Stimulated activated effector memory CD8-positive, alpha-beta T cell treated with anti-CD3 and anti-CD28 coated beads, Interleukin-12 subunit alpha, Interleukin-12 subunit beta, amount 100 ng/mL, for 72 hours (primary cell): ENCODE measurements at regions not wholly inside any gene's neighbourhood (a gene's known extent, or its start where the extent isn't known, plus 50 kb on each side); places are given as distances from the start of the nearest gene placed in this dataset.

Source experiments
- ATAC-seq: fragments of 150-1000 bp; cut with Tn5 transposase; 2 replicates; pipeline ENCODE4 v1.10.0; 2021
- DNase-seq, 2 donors: peaks; one replicate each; pipeline ENCODE4 v3.0.0; 2021 to 2022; ENCODE audit warnings: low spot score in 2 of 2
- H3K27ac Mint-ChIP-seq: one replicate; pipeline ENCODE4 v1.8.0; 2022; ENCODE audit warnings: mild to moderate bottlenecking, mixed read lengths
- H3K36me3 Mint-ChIP-seq: one replicate; pipeline ENCODE4 v1.8.0; 2022; ENCODE audit warnings: mild to moderate bottlenecking, mixed read lengths
- H3K4me1 Mint-ChIP-seq: one replicate; pipeline ENCODE4 v1.8.0; 2022; ENCODE audit warnings: mixed read lengths
- H3K4me3 Mint-ChIP-seq: one replicate; pipeline ENCODE4 v1.8.0; 2022; ENCODE audit warnings: mild to moderate bottlenecking, mixed read lengths
- H3K9me3 Mint-ChIP-seq: one replicate; pipeline ENCODE4 v1.8.0; 2022; ENCODE audit warnings: mixed read lengths

DNA sequence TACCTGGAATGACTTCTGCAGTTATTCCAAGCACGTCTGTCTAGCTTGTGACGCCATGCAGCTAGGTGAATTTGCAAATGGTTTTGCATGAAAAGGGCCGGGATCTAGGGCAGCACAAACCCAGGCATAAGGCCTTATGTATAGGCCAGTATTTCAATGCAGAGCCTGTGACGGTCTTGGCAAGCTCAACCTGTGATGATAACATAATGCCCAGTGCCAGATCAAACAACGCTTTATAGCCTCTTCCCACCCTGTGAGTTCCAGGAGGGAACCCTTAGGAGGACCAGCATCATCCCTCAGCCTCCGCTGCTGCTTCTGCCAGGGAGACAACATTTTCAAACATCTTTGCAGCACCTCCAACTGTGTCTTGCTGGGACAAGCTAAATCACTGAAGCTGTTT is 390.7 kb downstream of the INHBA start:
- H3K36me3 Mint-ChIP-seq, result no peaks in the 10 kb centered on the region

DNA sequence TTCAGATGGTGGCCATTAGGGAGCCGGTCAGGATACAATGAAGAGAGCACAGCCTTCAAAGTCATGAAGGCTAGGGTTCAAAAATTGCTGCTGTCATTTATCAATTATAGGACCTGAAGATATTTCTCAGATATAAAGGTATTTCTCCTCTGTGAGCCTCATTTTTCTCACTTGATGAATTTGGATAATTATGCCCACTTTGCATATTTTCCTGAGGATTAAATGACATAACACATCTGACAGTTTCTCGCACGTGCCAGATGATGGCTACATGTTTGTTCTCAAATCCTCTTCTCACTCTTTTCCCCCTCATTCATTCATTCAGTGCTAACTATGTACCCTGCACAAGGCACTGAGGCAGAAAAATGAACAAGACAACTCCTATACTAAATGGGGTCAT is 391.6 kb downstream of the INHBA start:
- Mint-ChIP-seq H3K4me1 (no peaks in the 10 kb centered on the region), H3K4me3 (no peak overlapping the region), H3K9me3 (peaks cover 8% of the 10 kb centered on the region), H3K36me3 (no peaks in the 10 kb centered on the region), H3K27ac (no peak overlapping the region)
- DNase-seq, result no peak
- ATAC-seq, result no peak

More for the DNA sequence above, 390.7 kb downstream of the INHBA start:
- Mint-ChIP-seq H3K27ac (no peak overlapping the region), H3K4me1 (no peaks in the 10 kb centered on the region), H3K9me3 (peaks cover 8% of the 10 kb centered on the region), H3K4me3 (no peak overlapping the region)
- no peak for DNase-seq
- ATAC-seq, result no peak

DNA sequence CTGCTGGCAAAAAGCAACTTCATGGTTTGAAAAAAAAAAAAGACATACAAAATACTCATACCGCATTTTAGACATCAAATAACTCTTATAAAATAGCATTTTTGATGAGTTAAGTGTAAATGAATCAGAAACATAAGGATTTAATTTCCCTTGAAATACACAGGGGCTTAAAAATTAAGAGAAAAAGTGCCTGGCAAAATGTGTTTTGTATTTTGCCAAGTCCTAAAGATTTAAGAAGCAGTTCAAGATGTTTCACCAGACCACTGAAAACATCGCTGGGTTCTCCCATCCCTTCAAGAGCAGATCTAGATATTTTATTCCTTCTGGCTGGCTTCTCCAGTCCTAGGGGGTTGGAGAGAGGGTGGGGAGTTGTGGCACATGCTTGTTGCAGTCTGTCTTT is 396.4 kb downstream of the INHBA start:
- no peaks in the 10 kb centered on the region for H3K4me1 Mint-ChIP-seq
- no peaks in the 10 kb centered on the region for H3K36me3 Mint-ChIP-seq
- DNase-seq (no peak), ATAC-seq (no peak)
- no peak overlapping the region for H3K27ac Mint-ChIP-seq
- peaks cover 10% of the 10 kb centered on the region for H3K9me3 Mint-ChIP-seq
- no peak overlapping the region for H3K4me3 Mint-ChIP-seq

DNA sequence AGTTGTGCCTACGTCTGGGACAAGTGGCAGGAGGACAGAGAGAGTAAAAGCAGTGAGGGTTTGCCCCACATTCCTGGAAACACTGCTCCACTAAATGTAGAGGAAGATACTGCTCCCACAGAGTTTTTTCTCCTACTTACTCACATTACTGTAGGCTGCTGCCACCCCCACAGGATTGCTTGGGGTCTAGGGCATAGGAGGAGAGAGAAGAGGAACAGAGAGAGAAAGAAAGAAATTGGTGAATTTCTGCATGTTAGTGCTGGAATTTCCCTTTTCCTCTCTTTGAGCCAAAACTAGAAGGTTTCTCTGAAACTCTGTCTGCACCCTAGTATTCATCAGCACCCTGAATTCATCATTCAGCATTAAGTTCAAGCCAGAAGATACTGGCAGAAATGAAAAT is 397.9 kb downstream of the INHBA start:
- H3K36me3 Mint-ChIP-seq, result no peaks in the 10 kb centered on the region
- DNase-seq, result no peak
- no peak for ATAC-seq
- no peak overlapping the region for H3K27ac Mint-ChIP-seq
- no peak overlapping the region for H3K4me3 Mint-ChIP-seq
- no peaks in the 10 kb centered on the region for H3K4me1 Mint-ChIP-seq
- peaks cover 14% of the 10 kb centered on the region for H3K9me3 Mint-ChIP-seq

DNA sequence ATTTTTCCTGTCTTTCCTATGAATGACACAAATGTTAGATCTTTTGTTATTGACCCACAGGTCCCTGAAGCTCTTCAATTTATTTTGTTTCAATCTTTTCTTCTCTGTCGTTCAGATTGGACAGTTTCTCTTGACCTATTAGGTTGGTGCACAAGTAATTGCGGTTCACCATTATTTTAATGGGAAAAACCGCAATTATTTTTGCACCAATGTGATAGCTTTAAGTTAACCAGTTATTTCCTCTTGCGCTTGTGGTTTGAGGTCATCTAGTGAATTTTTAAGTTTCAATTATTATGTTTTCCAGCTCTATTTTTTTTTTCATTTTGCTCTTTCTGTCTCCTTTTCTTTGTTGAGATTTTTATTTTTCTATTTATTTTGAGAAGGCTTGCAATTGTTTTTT is 399.2 kb downstream of the INHBA start:
- Mint-ChIP-seq H3K4me1 (no peaks in the 10 kb centered on the region), H3K4me3 (no peak overlapping the region), H3K36me3 (no peaks in the 10 kb centered on the region), H3K27ac (no peak overlapping the region), H3K9me3 (peaks cover 14% of the 10 kb centered on the region)
- no peak for DNase-seq
- no peak for ATAC-seq

DNA sequence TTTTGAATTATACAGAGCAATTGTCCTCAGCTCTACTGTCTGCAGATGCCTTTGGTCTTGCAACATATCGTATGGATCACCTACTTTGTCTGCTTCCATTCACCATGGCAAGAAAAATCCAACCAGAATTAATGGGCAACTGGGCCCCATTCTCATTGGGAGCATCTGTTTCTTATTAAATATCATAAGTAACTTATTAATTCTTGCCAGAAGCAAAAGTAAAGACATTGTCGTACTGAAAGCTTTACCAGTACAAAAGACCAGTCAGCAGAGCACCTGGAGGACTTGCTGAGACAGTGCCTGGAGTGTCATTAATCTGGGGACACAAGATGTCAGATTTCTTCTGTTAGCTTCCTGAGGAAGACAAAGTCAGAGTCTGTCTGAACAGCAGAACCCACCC is 404.5 kb downstream of the INHBA start:
- DNase-seq (no peak), ATAC-seq (no peak)
- no peaks in the 10 kb centered on the region for H3K36me3 Mint-ChIP-seq
- H3K27ac Mint-ChIP-seq, result no peak overlapping the region
- H3K9me3 Mint-ChIP-seq, result peaks cover 9% of the 10 kb centered on the region
- H3K4me3 Mint-ChIP-seq, result no peak overlapping the region
- H3K4me1 Mint-ChIP-seq, result no peaks in the 10 kb centered on the region

DNA sequence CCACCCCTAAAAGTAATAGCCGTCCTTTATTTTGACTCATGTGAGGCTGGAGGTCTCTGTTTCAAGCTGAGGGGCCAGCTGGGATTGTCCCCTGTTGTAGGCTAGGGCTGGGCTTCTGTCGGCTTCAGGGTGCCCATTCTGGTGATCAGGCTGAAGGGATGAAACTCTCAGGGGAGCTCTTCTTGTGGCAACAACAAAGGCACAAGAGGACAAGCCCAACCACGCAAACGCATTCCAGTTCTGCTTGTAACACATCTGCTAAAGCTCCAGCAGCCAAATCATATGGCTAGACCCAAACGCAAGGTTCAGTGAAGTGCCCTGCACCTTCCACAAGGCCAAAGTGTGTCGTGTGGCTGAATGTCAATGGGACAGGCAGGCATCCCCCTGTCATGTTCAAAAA is 405.7 kb downstream of the INHBA start:
- peaks cover 12% of the 10 kb centered on the region for H3K9me3 Mint-ChIP-seq
- H3K36me3 Mint-ChIP-seq, result no peaks in the 10 kb centered on the region
- no peak for DNase-seq
- no peak overlapping the region for H3K4me3 Mint-ChIP-seq
- H3K4me1 Mint-ChIP-seq, result no peaks in the 10 kb centered on the region
- no peak overlapping the region for H3K27ac Mint-ChIP-seq
- ATAC-seq, result no peak

DNA sequence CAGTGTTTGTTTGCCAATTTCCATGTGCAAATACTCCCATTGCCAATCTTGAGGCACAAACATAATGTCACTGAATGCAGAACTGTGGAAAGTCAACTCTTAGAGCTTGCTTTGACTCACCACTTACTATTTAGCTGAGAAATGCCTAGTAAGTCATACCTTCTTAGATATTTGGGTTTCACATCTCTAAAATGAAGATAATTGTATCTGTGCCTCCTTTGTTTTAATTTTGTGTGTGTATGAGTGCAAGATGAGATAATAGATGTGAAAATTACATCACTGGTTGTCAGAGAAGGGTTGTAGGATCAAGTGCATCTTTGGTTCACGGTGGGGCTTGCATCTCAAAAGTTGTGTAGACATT is 407.5 kb downstream of the INHBA start:
- no peaks in the 10 kb centered on the region for H3K4me1 Mint-ChIP-seq
- no peak overlapping the region for H3K4me3 Mint-ChIP-seq
- peaks cover 7% of the 10 kb centered on the region for H3K9me3 Mint-ChIP-seq
- H3K27ac Mint-ChIP-seq, result no peak overlapping the region
- no peaks in the 10 kb centered on the region for H3K36me3 Mint-ChIP-seq
- no peak for DNase-seq
- ATAC-seq, result no peak

DNA sequence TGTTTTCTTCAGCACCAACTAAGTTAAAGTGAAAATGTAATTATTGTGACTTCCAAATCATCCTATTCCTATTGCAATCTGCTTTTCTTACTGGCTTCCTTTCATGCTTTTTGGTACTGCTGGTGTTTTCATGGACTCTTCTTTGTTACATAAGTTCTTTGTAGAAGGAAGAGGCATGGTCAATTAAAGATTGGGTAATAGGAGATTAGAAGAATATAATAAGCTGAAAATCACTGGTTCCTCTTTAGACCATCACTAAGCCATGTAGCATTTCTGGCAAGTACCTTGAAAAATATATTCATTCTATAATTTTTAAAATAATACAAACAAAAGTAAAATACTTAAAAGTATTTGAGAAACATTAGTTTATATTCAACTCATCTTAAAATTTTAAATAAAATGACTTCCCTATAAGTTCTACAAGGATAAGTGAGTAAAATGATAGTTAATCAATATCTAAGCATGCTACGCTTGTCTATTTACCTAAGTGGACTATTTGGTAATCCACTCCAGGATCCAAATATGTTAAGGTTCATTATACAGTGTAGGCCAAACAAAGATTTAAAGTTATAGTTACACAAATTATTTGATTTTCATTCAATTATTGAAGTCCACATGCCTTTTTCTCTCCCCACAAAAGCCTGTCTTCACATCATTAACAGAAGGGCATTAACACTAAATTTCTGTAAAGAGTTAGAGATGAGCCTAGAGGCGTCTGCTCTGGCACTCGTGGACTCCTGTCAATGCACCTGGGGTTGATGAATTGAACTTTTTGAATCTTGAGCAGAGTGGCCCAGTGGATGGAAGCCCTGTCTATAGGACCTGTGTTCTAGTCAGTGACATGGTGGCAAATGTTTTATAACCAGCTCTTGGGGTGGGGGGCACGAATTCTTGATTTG is 408.1 kb downstream of the INHBA start:
- Mint-ChIP-seq H3K27ac (no peak overlapping the region), H3K4me3 (no peak overlapping the region), H3K4me1 (no peaks in the 10 kb centered on the region), H3K36me3 (no peaks in the 10 kb centered on the region), H3K9me3 (peaks cover 7% of the 10 kb centered on the region)
- no peak for DNase-seq
- no peak for ATAC-seq

DNA sequence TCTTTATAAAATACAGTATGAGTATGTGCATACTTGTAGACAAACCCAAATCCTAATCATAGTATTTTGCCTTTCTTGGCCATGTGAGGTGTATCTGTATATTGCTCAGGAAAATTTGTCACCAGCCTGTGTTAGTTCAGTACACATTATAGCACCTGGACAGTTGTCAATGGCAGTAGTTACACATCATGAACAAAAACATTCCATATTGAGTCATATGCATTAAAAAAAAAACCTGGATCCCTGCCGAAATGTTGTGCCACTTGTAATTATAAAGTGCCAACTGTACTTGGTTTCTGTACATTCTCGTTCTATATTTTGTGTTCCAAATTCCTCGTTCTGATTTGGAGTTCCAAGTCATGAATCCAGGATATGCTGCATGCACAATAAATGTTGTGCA is 410.4 kb downstream of the INHBA start:
- ATAC-seq (no peak), DNase-seq (no peak)
- H3K4me3 Mint-ChIP-seq, result no peak overlapping the region
- H3K27ac Mint-ChIP-seq, result no peak overlapping the region
- H3K4me1 Mint-ChIP-seq, result no peaks in the 10 kb centered on the region
- peaks cover 9% of the 10 kb centered on the region for H3K9me3 Mint-ChIP-seq
- H3K36me3 Mint-ChIP-seq, result no peaks in the 10 kb centered on the region

DNA sequence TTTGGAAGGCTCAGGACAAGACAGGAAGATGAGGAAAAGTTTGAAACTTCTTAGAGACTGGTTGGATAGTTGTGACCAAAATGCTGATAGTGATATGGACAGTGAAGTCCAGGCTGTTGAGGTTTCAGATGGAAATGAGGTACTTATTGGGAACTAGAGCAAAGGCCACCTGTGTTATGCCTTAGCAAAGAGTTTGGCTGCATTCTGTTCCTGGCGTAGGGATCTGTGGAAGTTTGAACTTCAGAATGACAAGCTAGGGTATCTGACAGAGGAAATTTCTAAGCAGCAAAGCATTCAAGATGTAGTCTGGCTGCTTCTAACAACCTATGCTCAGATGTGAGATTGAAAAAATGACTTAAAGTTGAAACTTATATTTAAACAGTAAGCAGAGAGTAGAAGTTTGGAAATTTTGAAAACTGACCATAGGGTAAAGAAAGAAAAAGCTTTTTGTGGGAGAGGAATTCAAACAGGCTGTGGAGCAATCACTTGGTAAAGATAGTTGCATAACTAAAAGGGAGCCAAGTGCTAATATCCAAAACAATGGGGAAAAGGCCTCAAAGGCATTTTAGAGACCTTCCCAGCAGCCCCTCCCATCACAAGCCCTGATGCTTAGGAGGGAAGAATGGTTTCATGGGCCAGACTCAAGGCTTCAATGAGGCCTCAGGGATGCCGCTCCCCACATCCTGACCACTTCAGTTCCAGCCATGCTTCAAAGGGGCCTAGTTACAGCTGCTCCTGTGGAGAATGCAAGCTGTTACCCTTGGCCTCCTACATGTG is 415.1 kb downstream of the INHBA start:
- Mint-ChIP-seq H3K9me3 (peaks cover 6% of the 10 kb centered on the region), H3K4me1 (no peaks in the 10 kb centered on the region), H3K27ac (no peak overlapping the region), H3K4me3 (no peak overlapping the region), H3K36me3 (no peaks in the 10 kb centered on the region)
- no peak for ATAC-seq
- no peak for DNase-seq

DNA sequence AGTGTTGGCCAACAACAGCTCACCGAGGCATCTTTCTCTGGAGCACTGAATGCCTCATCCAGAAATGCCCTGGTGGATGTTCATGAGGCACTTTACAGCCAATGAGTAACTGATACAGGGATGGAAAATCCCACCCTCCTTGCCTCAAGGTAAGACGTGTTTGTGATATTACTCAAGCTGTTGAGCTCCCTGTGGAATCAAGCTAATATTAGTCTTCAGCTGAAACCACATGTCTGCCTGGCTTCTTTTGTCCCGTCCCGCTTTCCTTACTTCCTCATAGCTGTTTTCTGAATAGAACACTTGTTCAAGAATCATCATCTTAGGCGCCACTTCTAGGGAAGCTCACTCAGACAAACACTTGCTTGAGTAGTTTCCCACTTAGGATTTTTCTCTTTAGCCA is 422.4 kb downstream of the INHBA start:
- Mint-ChIP-seq H3K27ac (no peak overlapping the region), H3K9me3 (peaks cover 31% of the 10 kb centered on the region), H3K4me1 (no peaks in the 10 kb centered on the region), H3K36me3 (no peaks in the 10 kb centered on the region), H3K4me3 (no peak overlapping the region)
- DNase-seq, result no peak
- ATAC-seq, result no peak

DNA sequence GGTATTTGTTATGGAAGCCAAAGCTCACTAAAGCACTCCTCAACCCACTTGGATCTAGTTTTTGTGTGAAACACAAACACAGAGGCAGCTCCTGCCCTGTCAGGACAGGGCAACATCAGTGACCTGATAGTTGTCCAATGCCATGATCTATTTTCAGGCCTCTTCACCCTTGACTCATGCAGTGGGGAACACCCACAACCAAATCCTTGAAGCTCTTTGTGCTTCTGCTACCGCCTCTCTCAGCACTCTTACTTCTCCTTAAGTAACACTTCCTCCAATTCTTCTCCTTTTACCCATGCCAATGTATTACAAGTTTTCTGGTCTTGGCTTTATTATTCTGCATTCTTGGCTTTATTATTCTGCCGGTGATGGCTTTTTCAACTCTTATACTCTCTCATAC is 425.3 kb downstream of the INHBA start:
- Mint-ChIP-seq H3K4me1 (no peaks in the 10 kb centered on the region), H3K27ac (no peak overlapping the region), H3K4me3 (no peak overlapping the region), H3K9me3 (peaks cover 31% of the 10 kb centered on the region), H3K36me3 (no peaks in the 10 kb centered on the region)
- no peak for ATAC-seq
- no peak for DNase-seq

DNA sequence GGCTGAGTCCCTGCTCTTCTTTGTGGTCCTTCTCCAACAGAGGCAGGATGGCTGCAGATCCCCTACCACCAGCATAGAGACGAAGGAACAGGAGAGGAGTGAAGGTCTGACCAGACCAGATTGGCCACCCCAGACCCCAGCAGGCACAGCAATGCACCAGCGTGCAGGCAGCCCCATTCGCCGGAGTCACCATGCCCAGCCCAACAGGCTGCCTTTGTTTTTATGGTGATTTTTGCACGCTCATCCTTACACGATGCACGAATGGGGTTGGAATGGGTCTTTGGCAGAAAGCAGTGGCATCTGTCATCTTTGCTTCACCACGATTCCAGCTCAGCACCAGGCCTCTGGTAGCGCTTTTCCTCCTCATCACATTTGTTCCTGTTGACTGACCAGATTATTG is 427.6 kb downstream of the INHBA start:
- DNase-seq (no peak), ATAC-seq (no peak)
- H3K9me3 Mint-ChIP-seq, result peaks cover 30% of the 10 kb centered on the region
- no peaks in the 10 kb centered on the region for H3K4me1 Mint-ChIP-seq
- H3K27ac Mint-ChIP-seq, result no peak overlapping the region
- no peak overlapping the region for H3K4me3 Mint-ChIP-seq
- H3K36me3 Mint-ChIP-seq, result no peaks in the 10 kb centered on the region

DNA sequence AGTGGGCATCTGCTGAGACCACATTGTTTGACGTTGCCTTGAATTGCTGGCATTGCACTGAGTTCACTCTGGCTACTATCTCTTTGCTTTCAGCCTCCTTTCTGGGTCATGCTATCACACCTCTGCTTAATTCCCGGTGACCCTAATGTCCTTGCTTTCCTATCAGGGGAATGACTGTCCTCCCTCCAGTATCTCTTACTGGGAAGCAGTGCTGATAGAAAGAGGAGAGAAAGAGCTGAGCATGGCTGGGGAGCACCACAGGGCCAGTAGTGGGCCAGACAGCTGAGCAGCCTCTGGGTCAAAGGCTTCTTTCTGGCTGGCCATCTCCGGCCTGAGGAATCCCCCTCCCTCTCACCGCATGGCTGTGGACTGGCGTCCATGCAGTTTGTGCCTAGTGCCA is 428.7 kb downstream of the INHBA start:
- H3K36me3 Mint-ChIP-seq, result no peaks in the 10 kb centered on the region
- H3K27ac Mint-ChIP-seq, result no peak overlapping the region
- H3K4me1 Mint-ChIP-seq, result no peaks in the 10 kb centered on the region
- ATAC-seq (no peak), DNase-seq (no peak)
- peaks cover 30% of the 10 kb centered on the region for H3K9me3 Mint-ChIP-seq
- H3K4me3 Mint-ChIP-seq, result no peak overlapping the region

DNA sequence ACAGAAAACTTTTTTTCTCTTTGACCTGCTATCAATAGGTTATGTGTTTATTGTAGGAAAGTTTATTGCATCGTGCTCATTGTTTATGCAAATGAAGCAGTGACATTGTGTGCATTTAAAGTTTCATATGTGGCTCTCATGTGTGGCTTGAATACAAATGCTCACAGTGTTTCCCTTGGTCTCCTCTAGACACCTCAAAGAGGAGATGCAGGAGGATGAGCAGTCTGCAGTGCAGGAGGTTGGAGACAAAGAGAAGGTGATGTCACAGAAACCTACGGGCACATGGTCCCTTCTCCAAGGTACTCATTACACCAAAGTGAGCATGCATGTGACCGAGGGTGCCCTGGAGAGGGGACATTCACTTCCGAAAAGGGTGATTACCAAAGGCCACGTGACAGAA is 430.2 kb downstream of the INHBA start:
- no peak for DNase-seq
- Mint-ChIP-seq H3K27ac (no peak overlapping the region), H3K4me1 (no peaks in the 10 kb centered on the region), H3K36me3 (no peaks in the 10 kb centered on the region), H3K4me3 (no peak overlapping the region), H3K9me3 (peaks cover 22% of the 10 kb centered on the region)
- ATAC-seq, result no peak
